Anterior cingulate cortex (tissue), 58 donors: ENCODE measurements at regions not wholly inside any gene's neighbourhood (a gene's known extent, or its start where the extent isn't known, plus 50 kb on each side); places are given as distances from the start of the nearest gene placed in this dataset.

Experiments
- DNase-seq, 58 donors: peaks; one replicate each; lab custom pipeline; 2025; lab: John Stamatoyannopoulos, UW

DNA sequence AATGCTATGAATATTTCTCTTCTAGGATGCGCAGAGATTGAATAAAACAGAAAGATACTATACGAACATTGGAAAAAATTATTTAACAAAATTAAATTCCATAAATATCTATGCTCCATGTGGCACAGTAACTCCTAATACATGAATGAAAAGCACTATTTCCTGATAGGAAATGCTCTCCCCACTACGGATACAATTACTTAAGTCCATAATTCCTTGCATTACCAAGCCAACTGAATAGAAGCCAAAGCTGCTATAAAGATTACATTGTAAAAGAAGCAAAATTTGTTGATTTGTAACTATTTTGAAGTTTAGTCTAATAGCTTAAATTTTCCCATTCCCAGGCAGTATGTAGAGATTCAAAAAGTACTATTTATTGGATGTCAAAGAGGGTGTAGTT, 61.8 kb upstream of the SNX2 start:
- DNase-seq = no peak

DNA sequence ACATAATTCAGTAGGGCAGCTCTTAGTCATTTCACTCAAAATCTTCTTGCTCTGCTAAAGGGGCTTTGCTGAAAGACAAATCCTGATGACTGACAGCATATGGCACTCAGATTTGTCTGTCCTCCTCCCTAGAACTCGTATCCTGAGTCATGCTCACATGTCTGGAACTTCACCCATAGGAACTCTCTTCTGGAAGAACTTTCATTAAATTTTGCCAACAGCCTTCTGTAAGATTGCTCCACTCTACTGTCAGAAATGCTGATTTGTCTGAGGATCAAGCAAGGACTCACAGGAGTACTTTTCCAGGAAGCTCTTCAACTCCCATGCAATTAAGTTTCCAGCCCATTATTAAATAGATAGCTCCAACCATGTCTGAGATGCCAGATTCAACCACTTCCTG, 59.8 kb upstream of the SNX2 start:
- no peak for DNase-seq

DNA sequence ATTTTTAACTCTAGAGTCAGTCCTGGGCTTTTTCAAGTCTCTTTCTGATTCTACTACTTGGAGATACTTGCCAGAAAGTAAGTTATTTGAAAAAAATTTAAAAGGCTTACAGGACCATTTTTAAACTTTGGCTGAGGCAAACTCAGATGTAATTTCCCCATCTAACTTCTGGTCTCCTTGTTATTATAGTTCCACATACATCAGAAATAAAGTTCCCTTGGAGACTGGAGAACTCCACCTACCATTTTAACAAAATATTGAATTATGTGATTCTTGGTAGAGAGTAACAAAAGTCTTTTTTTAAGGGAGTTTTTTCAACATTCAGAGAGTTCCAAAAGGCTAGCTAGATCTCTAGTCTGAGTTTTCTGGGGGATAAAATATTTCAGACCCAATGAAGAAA, 56.3 kb upstream of the SNX2 start:
- DNase-seq = no peak

DNA sequence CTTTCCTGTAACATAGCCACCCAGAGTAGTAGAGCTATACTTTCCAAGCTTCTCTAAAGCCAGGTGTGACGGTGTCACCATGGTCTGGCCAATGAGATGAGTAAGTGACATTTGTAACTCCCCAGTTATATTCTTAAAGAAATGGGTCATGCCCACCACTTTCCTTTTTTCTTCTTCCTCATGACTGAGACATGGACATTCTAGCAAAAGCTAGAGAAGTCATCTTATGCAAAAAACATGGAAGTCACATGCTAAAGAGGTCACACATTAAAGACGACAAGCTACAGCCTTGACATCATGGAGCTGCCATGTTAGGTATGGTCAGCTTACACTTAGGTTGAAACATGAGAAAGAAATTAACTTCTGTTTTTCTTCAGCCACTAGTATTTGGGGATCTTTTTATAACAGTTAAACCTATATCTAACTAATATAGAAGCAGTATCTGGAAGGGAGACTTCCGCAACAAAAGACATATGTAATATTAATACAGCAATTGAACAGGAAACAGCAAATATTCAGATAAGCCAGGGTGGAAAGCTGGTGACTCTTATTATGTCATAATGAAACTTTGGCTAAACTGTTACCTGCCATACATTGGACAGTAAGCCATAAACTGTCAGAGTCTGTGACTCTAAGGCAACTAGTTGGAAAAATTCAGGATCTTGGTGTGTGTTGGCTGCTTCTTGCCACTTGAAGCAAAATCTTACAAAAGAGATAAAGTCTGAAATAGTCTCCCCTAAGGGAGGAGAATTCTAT, 54.7 kb upstream of the SNX2 start:
- DNase-seq = no peak

DNA sequence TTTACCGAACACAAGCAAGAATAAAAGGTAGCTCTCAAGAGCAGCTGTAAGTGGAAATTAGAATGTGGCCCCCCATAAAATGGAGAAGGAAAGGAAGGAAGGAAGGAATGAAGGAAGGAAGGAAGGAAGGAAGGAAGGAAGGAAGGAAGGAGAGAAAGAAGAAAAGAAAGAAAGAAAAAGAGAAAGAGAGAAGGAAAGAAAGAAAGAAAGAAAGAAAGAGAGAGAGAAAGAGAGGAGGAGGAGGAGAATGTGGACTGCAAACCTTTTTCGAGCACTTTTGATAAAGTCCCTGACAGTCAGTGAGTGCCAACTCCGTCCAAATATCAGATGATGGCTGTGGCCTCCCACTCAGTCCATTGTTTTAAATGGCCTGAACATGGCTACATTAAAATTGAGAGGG, 53.8 kb upstream of the SNX2 start:
- DNase-seq = no peak

DNA sequence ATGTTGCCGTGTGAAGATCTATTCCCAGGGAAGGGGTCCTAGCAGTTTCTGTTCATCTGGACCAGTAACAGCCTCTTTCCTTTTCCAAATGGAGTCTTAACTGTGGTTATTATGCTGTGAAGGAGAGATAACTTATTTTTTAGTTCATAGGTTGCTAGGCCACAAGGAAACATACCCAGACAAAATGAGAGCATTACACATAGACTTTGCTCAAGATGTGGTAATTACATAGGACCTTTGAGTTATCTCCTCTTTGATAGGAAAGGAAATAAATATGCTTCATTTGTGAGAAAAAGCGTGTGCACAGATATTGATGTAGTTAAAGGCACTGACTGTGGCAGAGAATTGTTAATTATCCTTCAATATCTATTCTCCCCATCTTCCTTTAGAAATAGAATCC, 52.5 kb upstream of the SNX2 start:
- DNase-seq = no peak

DNA sequence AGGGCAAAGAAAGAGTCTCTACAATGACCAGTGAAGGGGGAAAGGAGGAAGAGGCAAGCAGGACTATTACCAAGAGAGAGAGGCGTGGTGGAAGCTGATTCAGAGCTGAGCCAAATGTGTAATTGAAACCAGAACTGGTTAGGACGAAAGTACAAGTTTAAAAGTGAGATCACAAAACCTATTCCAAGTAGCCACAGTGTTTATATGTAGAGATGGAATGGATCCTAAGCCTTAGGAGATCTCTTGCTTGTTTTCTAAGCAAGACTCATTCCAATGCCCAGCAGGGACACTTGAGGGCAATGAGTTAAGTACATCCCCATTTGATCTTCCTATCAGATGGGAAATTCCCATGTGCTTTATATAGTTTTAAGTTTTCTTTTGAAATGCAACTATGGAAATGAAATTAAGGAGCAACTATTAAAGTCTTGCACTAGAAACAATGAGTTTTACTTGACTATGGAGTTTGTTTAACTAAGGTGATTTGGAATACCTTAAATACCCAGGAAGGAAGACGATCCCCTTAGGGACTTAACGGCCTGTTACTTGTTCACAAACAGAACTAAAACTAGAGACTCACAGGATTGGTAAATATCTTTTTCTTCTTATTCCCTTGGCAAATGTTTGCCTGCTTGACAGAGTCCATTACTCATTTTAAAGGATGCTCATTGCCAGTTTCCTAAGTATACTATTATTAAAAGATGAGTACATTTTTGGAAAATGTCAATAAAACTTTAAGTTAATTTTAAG, 51.1 kb upstream of the SNX2 start:
- no peak for DNase-seq
